ENCODE measurements at regions not wholly inside any gene's neighbourhood (a gene's known extent, or its start where the extent isn't known, plus 50 kb on each side); places are given as distances from the start of the nearest gene placed in this dataset.

- H3K27ac ChIP-seq = no peak overlapping the region
- intact Hi-C loops (cut with micrococcal nuclease; ENCODE audit: unreplicated experiment) = no loop called here
- no peak for DNase-seq
- H3K9me2 ChIP-seq (ENCODE audit: insufficient read depth) = no peaks in the 10 kb centered on the region
- H4K20me1 ChIP-seq (ENCODE audit: insufficient read depth) = no peaks in the 10 kb centered on the region
- TF ChIP-seq EZH2 (IDR thresholded peaks at IDR 0.05; ENCODE audit: low read depth) = no peak
- no peak for TF ChIP-seq CTCF (conservative IDR thresholded peaks at IDR 0.05)
- H3K4me1 ChIP-seq (replicated peaks; ENCODE audit: insufficient read depth) = peaks cover 15% of the 10 kb centered on the region
- H3K36me3 ChIP-seq (ENCODE audit: low read depth) = no peaks in the 10 kb centered on the region
- CTCF ChIA-PET = interaction anchor here (0.6 kb wide), 1 partner anchor 710 kb away, joined by 3 read pairs; no protein-coding TSS in a partner anchor
- no peak overlapping the region for H2AFZ ChIP-seq
- H3K4me2 ChIP-seq = no peak overlapping the region
- peaks cover 8% of the 10 kb centered on the region; the same call in 1 of the 2 replicates for H3F3A ChIP-seq (ENCODE audit: insufficient read depth, low read depth)
- BruUV-seq (replicated peaks) = no TSS peak
- H3K79me2 ChIP-seq (ENCODE audit: low read depth) = no peaks in the 10 kb centered on the region
- POLR2A ChIA-PET (ENCODE audit: unreplicated experiment) = interaction anchor here (0.7 kb wide), 1 partner anchor 552 kb away, joined by 8 read pairs; no protein-coding TSS in a partner anchor
- H3K4me3 ChIP-seq = no peak overlapping the region
- H3K27me3 ChIP-seq (ENCODE audit: insufficient read depth, low read depth) = no peaks in the 10 kb centered on the region
- H3K9me3 ChIP-seq (ENCODE audit: insufficient read depth, low read depth) = no peaks in the 10 kb centered on the region; the same call in 1 of the 2 replicates
Observed at GRCh38 chr1:168481586-168481985, 62.2 kb downstream of the XCL2 start.

- Histone ChIP-seq H3K9me3 (ENCODE audit: insufficient read depth, low read depth) (no peaks in the 10 kb centered on the region; the same call in 1 of the 2 replicates), H3K4me1 (replicated peaks; ENCODE audit: insufficient read depth) (peaks cover 15% of the 10 kb centered on the region), H2AFZ (no peak overlapping the region), H3K36me3 (ENCODE audit: low read depth) (no peaks in the 10 kb centered on the region), H3K27me3 (ENCODE audit: insufficient read depth, low read depth) (no peaks in the 10 kb centered on the region), H4K20me1 (ENCODE audit: insufficient read depth) (no peaks in the 10 kb centered on the region), H3K4me2 (no peak overlapping the region), H3K79me2 (ENCODE audit: low read depth) (no peaks in the 10 kb centered on the region), H3K27ac (no peak overlapping the region), H3F3A (ENCODE audit: insufficient read depth, low read depth) (peaks cover 8% of the 10 kb centered on the region; the same call in 1 of the 2 replicates), H3K9me2 (ENCODE audit: insufficient read depth) (no peaks in the 10 kb centered on the region), H3K4me3 (no peak overlapping the region)
- no TSS peak for BruUV-seq (replicated peaks)
- CTCF ChIA-PET = no interaction called here
- intact Hi-C loops (cut with micrococcal nuclease; ENCODE audit: unreplicated experiment) = no loop called here
- POLR2A ChIA-PET (ENCODE audit: unreplicated experiment) = interaction anchor here (0.7 kb wide), 1 partner anchor 551 kb away, joined by 8 read pairs; no protein-coding TSS in a partner anchor
- TF ChIP-seq CTCF (conservative IDR thresholded peaks at IDR 0.05) (no peak), EZH2 (IDR thresholded peaks at IDR 0.05; ENCODE audit: low read depth) (no peak)
- no peak for DNase-seq
Observed at GRCh38 chr1:168480997-168481396, 62.8 kb downstream of the XCL2 start.

- POLR2A ChIA-PET (ENCODE audit: unreplicated experiment) = no interaction called here
- no peaks in the 10 kb centered on the region for H3K36me3 ChIP-seq (ENCODE audit: low read depth)
- no peaks in the 10 kb centered on the region for H4K20me1 ChIP-seq (ENCODE audit: insufficient read depth)
- no peaks in the 10 kb centered on the region for H3K79me2 ChIP-seq (ENCODE audit: low read depth)
- H2AFZ ChIP-seq = no peak overlapping the region
- H3K4me1 ChIP-seq (replicated peaks; ENCODE audit: insufficient read depth) = no peaks in the 10 kb centered on the region
- H3K9me3 ChIP-seq (ENCODE audit: insufficient read depth, low read depth) = no peaks in the 10 kb centered on the region; the same call in 1 of the 2 replicates
- TF ChIP-seq CTCF (conservative IDR thresholded peaks at IDR 0.05) = no peak
- TF ChIP-seq EZH2 (IDR thresholded peaks at IDR 0.05; ENCODE audit: low read depth) = no peak
- no peak for DNase-seq
- intact Hi-C loops (cut with micrococcal nuclease; ENCODE audit: unreplicated experiment) = no loop called here
- H3K9me2 ChIP-seq (ENCODE audit: insufficient read depth) = no peaks in the 10 kb centered on the region
- H3F3A ChIP-seq (ENCODE audit: insufficient read depth, low read depth) = peaks cover 2% of the 10 kb centered on the region; the same call in 1 of the 2 replicates
- no TSS peak for BruUV-seq (replicated peaks)
- no peak overlapping the region for H3K4me3 ChIP-seq
- H3K27me3 ChIP-seq (ENCODE audit: insufficient read depth, low read depth) = no peaks in the 10 kb centered on the region
- H3K27ac ChIP-seq = no peak overlapping the region
- CTCF ChIA-PET = no interaction called here
- H3K4me2 ChIP-seq = no peak overlapping the region
Observed at GRCh38 chr1:168477792-168478191, 66.0 kb downstream of the XCL2 start.

All from PC-9 (cell line).